OCI-LY1 (cell line): ENCODE measurements at regions not wholly inside any gene's neighbourhood (a gene's known extent, or its start where the extent isn't known, plus 50 kb on each side); places are given as distances from the start of the nearest gene placed in this dataset.

Source experiments
- H2AFZ ChIP-seq: fragments of 200-600 bp; sonication (generic), shearing (Covaris generic); 2 replicates; pipeline ENCODE4 v1.6.0; 2014; ENCODE audit warnings: antibody characterized with exemption, mild to moderate bottlenecking, low read length
- H3F3A ChIP-seq: fragments of 200-600 bp; sonication (generic), shearing (Covaris generic); 2 replicates; pipeline ENCODE4 v1.6.0; 2014; ENCODE audit warnings: mild to moderate bottlenecking, antibody characterized with exemption, low read length, moderate library complexity; ENCODE audit not compliant: insufficient read depth
- H3K27ac ChIP-seq: fragments of 200-600 bp; sonication (generic); 2 replicates; pipeline ENCODE4 v1.5.1; 2014; ENCODE audit warnings: low read length, mixed run types, mild to moderate bottlenecking, low read depth; ENCODE audit not compliant: poor library complexity, severe bottlenecking
- H3K27me3 ChIP-seq: fragments of 200-600 bp; sonication (generic); 2 replicates; pipeline ENCODE4 v1.6.0; 2014; ENCODE audit warnings: antibody characterized with exemption, mild to moderate bottlenecking, low read length, moderate library complexity; ENCODE audit not compliant: insufficient read depth
- H3K36me3 ChIP-seq: fragments of 200-600 bp; sonication (generic); 2 replicates; pipeline ENCODE4 v1.6.1; 2014; ENCODE audit warnings: mild to moderate bottlenecking, antibody characterized with exemption, low read length, moderate library complexity, mixed read lengths; ENCODE audit not compliant: insufficient read depth
- H3K4me1 ChIP-seq: fragments of 200-600 bp; sonication (generic); 2 replicates; pipeline ENCODE4 v1.5.1; 2014; ENCODE audit warnings: mild to moderate bottlenecking, low read length, moderate library complexity; ENCODE audit not compliant: insufficient read depth, severe bottlenecking
- H3K4me2 ChIP-seq: fragments of 200-600 bp; sonication (generic), shearing (Covaris generic); 2 replicates; pipeline ENCODE4 v1.6.1; 2014; ENCODE audit warnings: low read length
- H3K4me3 ChIP-seq: fragments of 200-600 bp; sonication (generic); 2 replicates; pipeline ENCODE4 v1.5.1; 2014; ENCODE audit warnings: low read length, low read depth, mild to moderate bottlenecking, mixed read lengths; ENCODE audit not compliant: poor library complexity, severe bottlenecking
- H3K79me2 ChIP-seq: fragments of 200-600 bp; shearing (Covaris generic); 2 replicates; pipeline ENCODE4 v1.6.1; 2016; ENCODE audit warnings: mixed run types, low read length, mixed read lengths; ENCODE audit not compliant: insufficient read depth
- H3K9ac ChIP-seq: fragments of 200-600 bp; sonication (generic), shearing (Covaris generic); 2 replicates; pipeline ENCODE4 v1.6.1; 2014; ENCODE audit warnings: mild to moderate bottlenecking, low read length, mixed read lengths
- H3K9me2 ChIP-seq: fragments of 200-600 bp; sonication (generic), shearing (Covaris generic); 2 replicates; pipeline ENCODE4 v1.6.1; 2014; ENCODE audit warnings: low read depth, mild to moderate bottlenecking, low read length, mixed read lengths
- H3K9me3 ChIP-seq: fragments of 200-600 bp; shearing (Covaris generic); 2 replicates; pipeline ENCODE4 v1.6.1; 2014; ENCODE audit warnings: low read length, mixed read lengths
- H4K20me1 ChIP-seq: fragments of 200-600 bp; sonication (generic), shearing (Covaris generic); 2 replicates; pipeline ENCODE4 v1.6.0; 2016; ENCODE audit warnings: mild to moderate bottlenecking, low read length; ENCODE audit not compliant: insufficient read depth
- EZH2 ChIP-seq: fragments of 200-600 bp; sonication (generic), shearing (Covaris generic); IDR thresholded peaks from 2 replicates; pipeline ENCODE4 v1.8.0; 2017; ENCODE audit warnings: borderline replicate concordance, mixed run types, mild to moderate bottlenecking, antibody characterized with exemption, low read length, moderate library complexity, mixed read lengths
- TF ChIP-seq, protein P1 (sequence below): fragments of 200-600 bp; sonication (generic), shearing (Covaris generic); IDR thresholded peaks from 2 replicates; pipeline ENCODE4 v1.5.1; 2017; ENCODE audit warnings: mild to moderate bottlenecking, antibody characterized with exemption, low read length, moderate library complexity, mixed read lengths

DNA sequence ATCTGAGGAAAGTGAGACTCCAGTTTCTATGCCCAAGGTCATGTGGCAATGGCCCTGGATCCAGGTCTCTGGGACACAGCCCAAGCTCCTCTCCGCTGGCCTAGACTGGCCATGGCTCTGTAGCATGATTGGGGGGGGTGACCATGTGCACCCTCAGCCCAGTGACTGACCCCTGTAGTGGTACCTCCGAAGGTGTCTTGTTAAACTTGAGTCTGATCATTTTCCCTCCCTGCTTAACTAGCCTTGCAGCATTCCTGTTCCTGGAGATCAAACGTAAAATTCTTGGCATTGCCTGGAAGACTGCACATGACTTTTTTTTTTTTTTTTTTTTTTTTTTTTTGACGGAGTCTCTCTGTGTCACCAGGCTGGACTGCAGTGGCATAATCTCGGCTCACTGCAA is 1116.0 kb downstream of the TBC1D22A start:
- Histone ChIP-seq H3K4me1 (peaks cover 93% of the 10 kb centered on the region), H3K9me3 (no peaks in the 10 kb centered on the region), H3K36me3 (0 out of 2 replicates have a peak, but pooled peaks cover 3% of the 10 kb centered on the region)

DNA sequence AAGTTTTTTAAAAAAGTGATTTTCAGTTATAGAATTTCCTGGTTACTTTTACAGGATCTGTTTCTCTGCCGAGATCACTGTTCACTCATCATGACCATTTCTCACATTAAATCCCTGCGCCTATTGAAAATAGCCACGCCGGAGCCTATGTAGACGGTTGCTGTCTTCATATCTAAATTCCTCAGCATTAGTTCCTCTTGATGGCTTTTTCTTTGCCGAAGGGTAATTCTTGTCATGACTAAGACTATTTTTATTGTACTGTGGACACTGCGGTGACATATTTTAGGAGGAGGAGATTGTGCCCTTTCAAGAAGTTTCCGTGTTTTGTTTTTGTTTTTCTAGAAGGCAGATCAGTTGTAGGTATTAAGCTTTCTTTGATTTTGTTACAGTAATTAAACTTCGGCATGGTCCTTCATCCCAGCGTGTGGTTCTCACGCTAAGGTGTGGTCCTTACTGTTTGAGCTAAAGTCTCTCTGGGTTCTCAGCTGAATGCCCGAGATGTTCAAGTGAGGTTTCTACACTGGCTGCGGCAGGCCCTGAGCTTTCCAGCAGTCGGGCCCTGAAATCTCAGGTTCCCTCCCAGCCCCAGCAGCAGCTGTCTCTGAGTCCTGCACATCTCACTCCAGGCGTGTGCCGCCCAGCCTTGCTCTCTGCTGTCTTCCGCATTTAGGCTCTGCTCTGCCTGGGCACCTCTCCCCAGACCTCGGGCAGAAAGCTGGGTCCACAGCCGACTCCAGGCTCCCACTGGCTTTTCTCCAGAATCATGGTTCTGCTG is 1110.5 kb downstream of the TBC1D22A start:
- H4K20me1 ChIP-seq = no peaks in the 10 kb centered on the region
- no peak for TF ChIP-seq EZH2
- TF ChIP-seq, protein P1, sequence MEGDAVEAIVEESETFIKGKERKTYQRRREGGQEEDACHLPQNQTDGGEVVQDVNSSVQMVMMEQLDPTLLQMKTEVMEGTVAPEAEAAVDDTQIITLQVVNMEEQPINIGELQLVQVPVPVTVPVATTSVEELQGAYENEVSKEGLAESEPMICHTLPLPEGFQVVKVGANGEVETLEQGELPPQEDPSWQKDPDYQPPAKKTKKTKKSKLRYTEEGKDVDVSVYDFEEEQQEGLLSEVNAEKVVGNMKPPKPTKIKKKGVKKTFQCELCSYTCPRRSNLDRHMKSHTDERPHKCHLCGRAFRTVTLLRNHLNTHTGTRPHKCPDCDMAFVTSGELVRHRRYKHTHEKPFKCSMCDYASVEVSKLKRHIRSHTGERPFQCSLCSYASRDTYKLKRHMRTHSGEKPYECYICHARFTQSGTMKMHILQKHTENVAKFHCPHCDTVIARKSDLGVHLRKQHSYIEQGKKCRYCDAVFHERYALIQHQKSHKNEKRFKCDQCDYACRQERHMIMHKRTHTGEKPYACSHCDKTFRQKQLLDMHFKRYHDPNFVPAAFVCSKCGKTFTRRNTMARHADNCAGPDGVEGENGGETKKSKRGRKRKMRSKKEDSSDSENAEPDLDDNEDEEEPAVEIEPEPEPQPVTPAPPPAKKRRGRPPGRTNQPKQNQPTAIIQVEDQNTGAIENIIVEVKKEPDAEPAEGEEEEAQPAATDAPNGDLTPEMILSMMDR = no peak
- H3K27ac ChIP-seq = peak overlapping the region; percentile 85
- no peak overlapping the region for H3K4me3 ChIP-seq
- H3K27me3 ChIP-seq = no peaks in the 10 kb centered on the region
- no peaks in the 10 kb centered on the region for H3K9me2 ChIP-seq
- H3F3A ChIP-seq = no peaks in the 10 kb centered on the region
- no peaks in the 10 kb centered on the region; the same call in 1 of the 2 replicates for H3K36me3 ChIP-seq
- peaks cover 4% of the 10 kb centered on the region; the same call in 1 of the 2 replicates for H3K79me2 ChIP-seq
- peaks cover 3% of the 10 kb centered on the region; the same call in 1 of the 2 replicates for H3K9me3 ChIP-seq
- H3K4me2 ChIP-seq = peak overlapping the region; percentile 43
- H3K4me1 ChIP-seq = peaks cover 56% of the 10 kb centered on the region
- H3K9ac ChIP-seq = peak overlapping the region; percentile 69; the same call in 1 of the 2 replicates
- H2AFZ ChIP-seq = no peak overlapping the region

More for the DNA sequence above, 1116.0 kb downstream of the TBC1D22A start:
- Histone ChIP-seq H3K4me3 (no peak overlapping the region), H3K9ac (peak overlapping the region; percentile 49; the same call in 1 of the 2 replicates), H3K79me2 (peaks cover 4% of the 10 kb centered on the region; the same call in 1 of the 2 replicates), H3K27me3 (no peaks in the 10 kb centered on the region), H2AFZ (no peak overlapping the region), H3K9me2 (no peaks in the 10 kb centered on the region), H3K4me2 (peak overlapping the region; percentile 52; the same call in 1 of the 2 replicates), H3K27ac (peak overlapping the region; percentile 85), H4K20me1 (no peaks in the 10 kb centered on the region), H3F3A (no peaks in the 10 kb centered on the region)
- TF ChIP-seq EZH2 = no peak
- TF ChIP-seq, protein P1 = no peak

DNA sequence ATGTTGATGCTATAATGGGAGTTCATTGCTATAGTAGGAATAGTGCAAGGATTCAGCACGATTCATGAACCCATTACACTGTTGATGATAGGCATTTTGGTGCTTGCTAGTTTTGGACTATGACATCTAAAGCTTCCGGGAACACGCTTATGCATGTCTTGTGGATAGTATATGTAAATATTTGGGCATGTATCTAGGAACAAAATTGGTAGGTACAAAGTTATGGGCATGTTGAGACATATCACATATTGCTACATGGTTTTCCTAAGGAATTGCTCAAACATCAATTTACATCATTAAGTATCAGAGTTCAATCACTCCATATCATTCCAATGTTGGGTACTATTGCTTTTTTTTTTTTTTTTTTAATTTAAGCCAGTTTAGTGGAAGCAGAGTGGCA is 1103.2 kb downstream of the TBC1D22A start:
- Histone ChIP-seq H3K4me3 (no peak overlapping the region), H3K4me1 (peaks cover 11% of the 10 kb centered on the region), H3K9me2 (no peaks in the 10 kb centered on the region), H3F3A (no peaks in the 10 kb centered on the region), H4K20me1 (no peaks in the 10 kb centered on the region), H3K27me3 (no peaks in the 10 kb centered on the region), H3K9me3 (peaks cover 6% of the 10 kb centered on the region; the same call in 1 of the 2 replicates), H3K9ac (no peak overlapping the region), H3K27ac (no peak overlapping the region), H3K4me2 (no peak overlapping the region), H3K79me2 (no peaks in the 10 kb centered on the region), H3K36me3 (no peaks in the 10 kb centered on the region; the same call in 1 of the 2 replicates), H2AFZ (no peak overlapping the region)
- TF ChIP-seq, protein P1 = no peak
- TF ChIP-seq EZH2 = no peak
